Transverse colon (tissue), 3 donors: ENCODE measurements at regions not wholly inside any gene's neighbourhood (a gene's known extent, or its start where the extent isn't known, plus 50 kb on each side); places are given as distances from the start of the nearest gene placed in this dataset.

Experiments
- EP300 ChIP-seq: sonication (generic); formaldehyde crosslinking; IDR thresholded peaks from one replicate; pipeline ENCODE4 v1.6.1; 2017; ENCODE audit warnings: antibody characterized with exemption, low read depth
- POLR2A ChIP-seq: fragments of 450-650 bp; IDR thresholded peaks from one replicate; pipeline ENCODE4 v1.6.1; 2016; ENCODE audit warnings: antibody characterized with exemption, mild to moderate bottlenecking, moderate library complexity
- TF ChIP-seq, protein P1 (sequence below), 5 experiments: fragments of 200-600 bp in 3 of 5; fragments of 450-650 bp in 2 of 5; sonication (generic) in 3 of 5; IDR thresholded peaks; 1 replicate in 2 of 5; 2 replicates in 3 of 5; pipeline ENCODE4 v1.5.1; 2016 to 2017; ENCODE audit warnings: antibody characterized with exemption in 5 of 5, inconsistent platforms in 3 of 5, mild to moderate bottlenecking in 2 of 5, moderate library complexity in 1 of 5

- no peak for TF ChIP-seq POLR2A
- TF ChIP-seq, protein P1, sequence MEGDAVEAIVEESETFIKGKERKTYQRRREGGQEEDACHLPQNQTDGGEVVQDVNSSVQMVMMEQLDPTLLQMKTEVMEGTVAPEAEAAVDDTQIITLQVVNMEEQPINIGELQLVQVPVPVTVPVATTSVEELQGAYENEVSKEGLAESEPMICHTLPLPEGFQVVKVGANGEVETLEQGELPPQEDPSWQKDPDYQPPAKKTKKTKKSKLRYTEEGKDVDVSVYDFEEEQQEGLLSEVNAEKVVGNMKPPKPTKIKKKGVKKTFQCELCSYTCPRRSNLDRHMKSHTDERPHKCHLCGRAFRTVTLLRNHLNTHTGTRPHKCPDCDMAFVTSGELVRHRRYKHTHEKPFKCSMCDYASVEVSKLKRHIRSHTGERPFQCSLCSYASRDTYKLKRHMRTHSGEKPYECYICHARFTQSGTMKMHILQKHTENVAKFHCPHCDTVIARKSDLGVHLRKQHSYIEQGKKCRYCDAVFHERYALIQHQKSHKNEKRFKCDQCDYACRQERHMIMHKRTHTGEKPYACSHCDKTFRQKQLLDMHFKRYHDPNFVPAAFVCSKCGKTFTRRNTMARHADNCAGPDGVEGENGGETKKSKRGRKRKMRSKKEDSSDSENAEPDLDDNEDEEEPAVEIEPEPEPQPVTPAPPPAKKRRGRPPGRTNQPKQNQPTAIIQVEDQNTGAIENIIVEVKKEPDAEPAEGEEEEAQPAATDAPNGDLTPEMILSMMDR (IDR thresholded peaks at IDR 0.05): no peak
- no peak for TF ChIP-seq EP300
These were observed 277.5 kb upstream of the ZSWIM2 start for GRCh38 chr2:187126247-187127005.
